Kidney (tissue), 13 donors: ENCODE measurements at regions not wholly inside any gene's neighbourhood (a gene's known extent, or its start where the extent isn't known, plus 50 kb on each side); places are given as distances from the start of the nearest gene placed in this dataset.
"Not testable (repeated sequence)": the region's sequence is repeated elsewhere in the genome, so short reads cannot be mapped to it uniquely, and the experiment has no call there.

ENCODE experiments used
- DNase-seq, 5 donors: peaks; one replicate each; pipeline ENCODE4 v3.0.0-alpha.2; 2013 to 2020
- FAIRE-seq: peaks from 2 replicates; lab custom pipeline; 2012; peaks lifted over from hg19 to GRCh38; lab: Jason Lieb, UNC
- H3K27ac ChIP-seq, 2 donors: one replicate each; pipeline ENCODE4 v1.7.0; 2013; ENCODE audit warnings: low read depth in 2 of 2, low read length in 2 of 2, inconsistent platforms in 1 of 2
- H3K27me3 ChIP-seq: one replicate; pipeline ENCODE4 v1.7.1; 2013; ENCODE audit warnings: low read length, inconsistent platforms; ENCODE audit not compliant: control insufficient read depth, insufficient read depth
- H3K36me3 ChIP-seq, 3 donors: one replicate each; pipeline versions ENCODE4 v1.7.0 to v1.7.1; 2013; ENCODE audit warnings: low read length in 3 of 3, control low read depth in 1 of 3, inconsistent platforms in 1 of 3; ENCODE audit not compliant: insufficient read depth in 3 of 3, control insufficient read depth in 2 of 3
- H3K4me1 ChIP-seq, 3 donors: one replicate each; pipeline versions ENCODE4 v1.7.0 to v1.7.1; 2013; ENCODE audit warnings: low read length in 3 of 3, inconsistent platforms in 1 of 3, low read depth in 1 of 3; ENCODE audit not compliant: control insufficient read depth in 2 of 3, insufficient read depth in 2 of 3
- H3K4me3 ChIP-seq, 3 donors: one replicate each; pipeline versions ENCODE4 v1.7.0 to v1.8.1; 2013; ENCODE audit warnings: low read length in 3 of 3, control low read depth in 1 of 3, inconsistent platforms in 1 of 3
- H3K9ac ChIP-seq, 3 donors: one replicate each; pipeline versions ENCODE4 v1.7.0 to v1.7.1; 2013; ENCODE audit warnings: low read length in 3 of 3, control low read depth in 1 of 3, inconsistent platforms in 1 of 3
- H3K9me3 ChIP-seq, 3 donors: one replicate each; pipeline versions ENCODE4 v1.7.0 to v1.7.1; 2013; ENCODE audit warnings: low read length in 3 of 3, control low read depth in 1 of 3, inconsistent platforms in 1 of 3; ENCODE audit not compliant: control insufficient read depth in 2 of 3, insufficient read depth in 1 of 3
- intact Hi-C: fragments of 100-400 bp; cut with DNase I; formaldehyde crosslinking; loops from one replicate; pipeline ENCODE4 v1.11.1; 2022
- TF ChIP-seq, protein P1 (sequence below): IDR thresholded peaks from 3 replicates; pipeline ENCODE4 v1.5.1; 2012; ENCODE audit warnings: mild to moderate bottlenecking, moderate library complexity, borderline replicate concordance; ENCODE audit not compliant: insufficient read depth; ENCODE audit errors: extremely low read depth
- donor health status: control.
- donor health status: control.
- donor health status: control.
- donor health status: control.
- donor health status: control.
- donor health status: DM: yes; HTN: yes; CAD: no.
- donor health status: Normal renal cell carcinoma (clear cell type).

DNA sequence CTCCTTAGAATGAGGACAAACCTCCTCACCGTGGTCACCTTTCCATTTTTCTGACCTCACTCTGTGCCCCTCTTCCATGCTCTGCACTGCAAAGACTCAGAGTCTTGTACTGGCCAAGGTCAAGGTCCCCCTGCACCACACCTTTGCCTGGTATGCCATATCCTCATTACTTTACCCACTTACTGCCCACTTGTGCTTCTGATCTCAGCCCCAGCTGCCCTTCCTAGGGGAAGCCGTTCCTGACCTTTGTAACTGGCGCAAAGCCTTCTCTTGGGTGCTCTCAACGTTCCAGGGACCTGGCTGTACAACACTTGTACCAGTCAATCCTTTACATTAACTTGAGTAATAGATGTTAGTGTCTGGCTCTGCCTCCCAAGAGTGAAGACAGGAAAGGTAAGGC, 256.0 kb downstream of the SV2B start:
- no peaks in the 10 kb centered on the region for H3K36me3 ChIP-seq
- H3K4me1 ChIP-seq: no peaks in the 10 kb centered on the region
- TF ChIP-seq, protein P1, sequence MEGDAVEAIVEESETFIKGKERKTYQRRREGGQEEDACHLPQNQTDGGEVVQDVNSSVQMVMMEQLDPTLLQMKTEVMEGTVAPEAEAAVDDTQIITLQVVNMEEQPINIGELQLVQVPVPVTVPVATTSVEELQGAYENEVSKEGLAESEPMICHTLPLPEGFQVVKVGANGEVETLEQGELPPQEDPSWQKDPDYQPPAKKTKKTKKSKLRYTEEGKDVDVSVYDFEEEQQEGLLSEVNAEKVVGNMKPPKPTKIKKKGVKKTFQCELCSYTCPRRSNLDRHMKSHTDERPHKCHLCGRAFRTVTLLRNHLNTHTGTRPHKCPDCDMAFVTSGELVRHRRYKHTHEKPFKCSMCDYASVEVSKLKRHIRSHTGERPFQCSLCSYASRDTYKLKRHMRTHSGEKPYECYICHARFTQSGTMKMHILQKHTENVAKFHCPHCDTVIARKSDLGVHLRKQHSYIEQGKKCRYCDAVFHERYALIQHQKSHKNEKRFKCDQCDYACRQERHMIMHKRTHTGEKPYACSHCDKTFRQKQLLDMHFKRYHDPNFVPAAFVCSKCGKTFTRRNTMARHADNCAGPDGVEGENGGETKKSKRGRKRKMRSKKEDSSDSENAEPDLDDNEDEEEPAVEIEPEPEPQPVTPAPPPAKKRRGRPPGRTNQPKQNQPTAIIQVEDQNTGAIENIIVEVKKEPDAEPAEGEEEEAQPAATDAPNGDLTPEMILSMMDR: no peak
- no peaks in the 10 kb centered on the region for H3K9me3 ChIP-seq
- no peak overlapping the region for H3K9ac ChIP-seq
- no peak for FAIRE-seq
- no peak overlapping the region for H3K27ac ChIP-seq
- intact Hi-C loops: no loop called here
- no peak for DNase-seq
- H3K4me3 ChIP-seq: no peak overlapping the region
- H3K27me3 ChIP-seq: no peaks in the 10 kb centered on the region

DNA sequence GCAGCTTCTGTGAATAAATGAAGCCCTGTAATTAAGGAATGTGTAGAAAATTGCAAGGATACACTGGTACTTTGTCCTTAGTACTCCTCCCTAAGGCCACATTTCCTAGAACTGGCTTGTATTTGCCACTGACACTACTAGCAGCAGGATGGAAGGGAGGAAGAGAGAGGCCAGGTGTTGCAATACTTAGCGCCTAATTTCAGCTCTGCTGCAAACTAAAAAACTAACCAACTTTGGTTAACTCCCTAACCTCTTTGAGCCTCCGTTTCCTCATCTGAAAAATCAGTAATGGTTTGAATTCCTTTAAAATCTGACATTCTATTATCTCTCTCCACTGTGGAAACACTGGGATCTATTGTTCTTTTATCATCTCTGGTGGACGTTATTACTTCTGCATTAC, 257.0 kb downstream of the SV2B start:
- H3K4me3 ChIP-seq: no peak overlapping the region
- H3K9me3 ChIP-seq: no peaks in the 10 kb centered on the region
- no peak for DNase-seq
- intact Hi-C loops: no loop called here
- no peaks in the 10 kb centered on the region for H3K27me3 ChIP-seq
- H3K36me3 ChIP-seq: no peaks in the 10 kb centered on the region
- no peaks in the 10 kb centered on the region for H3K4me1 ChIP-seq
- FAIRE-seq: no peak
- no peak overlapping the region for H3K27ac ChIP-seq
- TF ChIP-seq, protein P1: no peak
- H3K9ac ChIP-seq: no peak overlapping the region

DNA sequence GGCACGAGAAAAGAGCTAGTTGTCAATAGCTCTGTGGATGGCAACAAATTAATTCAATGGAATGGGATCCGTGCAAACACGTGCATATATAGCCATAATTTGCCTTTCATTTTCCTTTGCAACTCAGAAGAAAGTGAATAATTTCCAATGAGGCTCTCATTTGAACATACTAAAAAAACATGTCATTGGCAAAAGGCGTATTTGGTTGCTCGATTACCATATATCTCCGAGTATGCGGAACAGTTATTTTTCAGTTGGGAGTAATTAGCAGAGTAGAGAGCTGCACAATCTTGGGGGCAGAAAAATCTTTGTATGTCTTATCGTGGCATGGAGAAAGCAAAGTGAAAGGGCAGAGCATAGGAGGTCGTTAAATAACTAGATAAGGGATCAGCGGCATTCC, 257.4 kb downstream of the SV2B start:
- H3K27ac ChIP-seq: no peak overlapping the region
- no peak overlapping the region for H3K9ac ChIP-seq
- TF ChIP-seq, protein P1: no peak
- DNase-seq (no peak), FAIRE-seq (no peak)
- H3K4me3 ChIP-seq: no peak overlapping the region
- H3K4me1 ChIP-seq: no peaks in the 10 kb centered on the region
- no peaks in the 10 kb centered on the region for H3K27me3 ChIP-seq
- H3K9me3 ChIP-seq: no peaks in the 10 kb centered on the region
- intact Hi-C loops: no loop called here
- no peaks in the 10 kb centered on the region for H3K36me3 ChIP-seq

DNA sequence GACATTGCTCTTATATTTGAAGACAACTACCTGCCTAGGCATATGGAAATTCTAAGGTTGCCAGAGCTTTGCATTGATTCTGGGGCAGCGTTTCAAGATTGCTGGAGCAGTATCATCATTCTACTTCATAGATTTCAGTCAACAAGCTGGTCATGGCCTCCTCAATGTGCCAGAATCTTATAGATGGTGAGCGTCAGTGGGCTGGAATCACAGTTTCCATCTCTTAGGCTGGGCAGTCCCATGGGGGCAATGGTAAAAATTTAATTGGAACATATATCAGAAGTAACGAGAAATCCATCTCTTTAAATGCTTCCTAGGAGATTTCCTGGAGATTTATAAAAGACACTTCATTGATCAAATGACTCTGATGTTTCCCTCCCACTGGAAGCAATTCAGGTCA, 258.3 kb downstream of the SV2B start:
- H3K27ac ChIP-seq: no peak overlapping the region
- H3K36me3 ChIP-seq: no peaks in the 10 kb centered on the region
- FAIRE-seq: no peak
- H3K4me1 ChIP-seq: no peaks in the 10 kb centered on the region
- no peak overlapping the region for H3K4me3 ChIP-seq
- no peaks in the 10 kb centered on the region for H3K27me3 ChIP-seq
- TF ChIP-seq, protein P1: no peak
- no peak overlapping the region for H3K9ac ChIP-seq
- DNase-seq: no peak
- intact Hi-C loops: no loop called here
- H3K9me3 ChIP-seq: no peaks in the 10 kb centered on the region

DNA sequence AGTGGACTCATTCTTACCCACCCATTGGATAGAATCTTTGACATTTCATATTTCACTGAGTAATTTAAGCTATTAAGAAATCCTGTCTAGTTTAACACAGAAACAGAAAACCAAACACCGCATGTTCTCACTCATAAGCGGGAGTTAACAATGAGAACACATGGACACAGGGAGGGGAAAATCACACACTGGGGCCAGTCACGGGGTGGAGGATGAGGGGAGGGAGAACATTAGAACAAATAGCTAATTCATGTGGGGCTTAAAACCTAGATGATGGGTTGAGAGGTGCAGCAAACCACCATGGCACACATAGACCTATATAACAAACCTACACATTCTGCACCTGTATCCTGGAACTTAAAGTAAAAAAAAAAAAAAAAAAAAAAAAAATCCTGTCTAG, 261.6 kb downstream of the SV2B start:
- H3K9ac ChIP-seq, H3K9me3 ChIP-seq, H3K27me3 ChIP-seq, FAIRE-seq, DNase-seq, H3K4me1 ChIP-seq, intact Hi-C loops, H3K4me3 ChIP-seq, H3K27ac ChIP-seq, H3K36me3 ChIP-seq: not testable (repeated sequence)
